DMS53 (cell line): ENCODE measurements at regions not wholly inside any gene's neighbourhood (a gene's known extent, or its start where the extent isn't known, plus 50 kb on each side); places are given as distances from the start of the nearest gene placed in this dataset.
A peak's percentile ranks its signal among the peaks of the same experiment; 100 is the strongest.
"Not testable (repeated sequence)": the region's sequence is repeated elsewhere in the genome, so short reads cannot be mapped to it uniquely, and the experiment has no call there.

Experiments
- DNase-seq: peaks from one replicate; lab custom pipeline; 2025; lab: John Stamatoyannopoulos, UW

- DNase-seq = no peak
These were observed 405.8 kb downstream of the TMEM182 start for GRCh38 chr2:103167599-103167998.

DNA sequence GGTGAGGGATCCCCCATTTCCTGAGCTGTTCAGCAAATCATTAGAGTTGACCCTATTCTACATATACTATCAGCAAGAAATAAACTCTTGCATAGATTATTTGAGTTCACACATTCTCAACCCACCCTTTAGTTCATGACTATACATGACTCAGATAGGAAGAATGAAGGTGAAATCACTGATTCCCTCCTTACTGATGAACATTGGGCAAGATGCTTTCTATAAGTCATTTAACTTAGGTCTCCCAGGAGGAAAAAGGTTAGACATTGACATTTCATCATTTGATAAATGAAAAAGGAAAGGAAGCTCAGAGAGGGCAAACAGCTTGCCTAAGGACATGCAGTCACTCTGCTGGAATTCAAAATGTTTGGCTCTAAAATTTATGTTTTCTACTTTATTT, 408.0 kb downstream of the TMEM182 start:
- no peak for DNase-seq

- no peak for DNase-seq
These were observed 411.0 kb downstream of the TMEM182 start for GRCh38 chr2:103172821-103173220.

DNA sequence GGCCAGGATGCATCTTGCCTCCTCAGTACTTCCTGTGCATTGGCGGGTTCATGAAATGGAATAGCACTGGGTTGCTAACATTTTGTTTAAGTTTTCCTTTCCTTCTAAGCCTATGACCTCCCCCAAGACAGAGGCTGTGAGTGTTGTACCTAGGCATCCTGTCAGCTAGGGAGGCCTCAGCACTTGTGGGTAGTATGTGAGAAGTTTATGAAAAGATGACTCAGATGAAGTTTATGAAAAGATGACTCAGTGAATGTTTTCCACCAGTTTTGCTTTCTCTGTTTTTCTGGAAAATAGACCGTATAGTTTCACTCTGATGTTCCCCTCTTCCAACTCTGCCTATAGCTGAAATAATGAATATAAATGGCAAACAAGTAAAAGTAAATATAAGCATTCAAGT, 412.9 kb downstream of the TMEM182 start:
- DNase-seq = no peak

- no peak for DNase-seq
These were observed 414.6 kb downstream of the TMEM182 start for GRCh38 chr2:103176294-103176915.

DNA sequence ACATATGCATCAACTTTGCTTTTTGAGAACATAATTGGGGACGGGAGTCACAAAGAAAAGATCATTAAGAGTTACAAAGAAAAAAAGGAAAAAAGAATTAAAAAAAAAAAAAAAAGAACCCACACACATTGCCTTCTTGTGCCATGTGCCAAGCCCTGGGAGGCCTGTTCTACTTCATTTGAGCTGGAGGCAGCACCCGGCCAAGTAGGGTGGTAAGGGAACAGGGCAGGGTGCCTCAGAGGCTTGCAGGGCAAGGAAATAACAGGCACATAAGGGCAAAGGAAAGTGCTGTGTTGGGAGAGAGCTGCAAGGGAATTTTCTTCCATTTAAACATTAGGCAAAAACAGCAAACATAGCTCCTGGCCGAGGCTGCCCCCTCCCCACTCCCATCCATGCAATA, 418.0 kb downstream of the TMEM182 start:
- DNase-seq = no peak

DNA sequence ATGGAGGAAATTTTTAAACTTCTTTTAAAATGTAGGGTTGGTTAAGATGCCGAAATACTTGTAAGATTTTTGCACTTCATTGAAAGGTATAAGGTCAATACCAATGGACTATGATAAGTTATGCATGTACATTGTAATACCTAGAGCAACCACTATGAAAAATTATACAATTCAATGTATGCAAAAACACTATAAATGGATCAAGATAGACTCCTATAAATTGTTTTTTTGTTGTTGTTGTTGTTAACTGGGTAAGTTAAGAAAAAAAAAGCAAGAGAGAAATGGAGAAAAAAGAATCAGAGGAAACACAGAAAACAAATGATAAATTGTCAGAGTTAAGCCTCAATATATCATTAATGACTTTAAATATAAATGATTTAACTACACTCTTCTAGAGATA, 421.2 kb downstream of the TMEM182 start:
- DNase-seq = peak; percentile 11

DNA sequence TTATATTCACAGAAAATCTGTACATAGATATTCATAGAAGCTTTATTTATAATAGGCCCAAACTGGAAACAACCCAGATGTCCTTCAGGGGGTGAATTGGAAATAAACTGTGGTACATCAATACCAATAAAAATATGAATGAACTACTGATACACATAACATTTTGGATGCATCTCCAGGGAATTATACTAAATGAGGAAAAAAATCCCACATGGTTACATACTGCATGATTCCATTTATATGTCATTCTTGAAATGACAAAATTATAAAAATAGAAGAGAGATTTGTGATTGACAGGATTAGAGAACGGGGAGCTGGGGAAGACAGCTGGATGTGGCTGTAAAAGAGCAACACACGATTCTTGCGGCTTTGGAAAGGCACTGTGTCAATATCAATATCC, 435.0 kb downstream of the TMEM182 start:
- no peak for DNase-seq

GRCh38 chr2:103200774-103201173, 438.9 kb downstream of the TMEM182 start:
- not testable (repeated sequence) for DNase-seq

DNA sequence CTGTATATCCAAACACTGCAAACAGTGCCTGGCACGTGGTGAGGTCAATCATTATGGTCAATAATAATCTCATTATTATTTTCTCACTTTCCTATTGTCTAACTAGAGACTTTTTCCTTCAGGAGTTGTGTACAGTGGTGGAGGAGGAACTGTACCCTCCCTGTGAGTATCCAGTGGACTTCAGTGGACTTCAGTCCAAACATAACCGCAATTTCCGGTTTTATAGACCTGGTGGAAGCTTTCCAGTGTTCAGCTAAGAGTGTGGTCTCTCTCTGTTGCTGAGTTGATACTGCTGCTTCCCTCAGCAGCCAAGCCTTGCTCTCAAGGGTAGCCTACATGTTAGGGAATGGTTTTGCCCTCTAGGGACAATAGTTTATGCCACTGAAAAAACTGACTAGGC, 447.1 kb downstream of the TMEM182 start:
- DNase-seq = peak; percentile 9

GRCh38 chr2:103213028-103213542, 451.3 kb downstream of the TMEM182 start:
- no peak for DNase-seq

DNA sequence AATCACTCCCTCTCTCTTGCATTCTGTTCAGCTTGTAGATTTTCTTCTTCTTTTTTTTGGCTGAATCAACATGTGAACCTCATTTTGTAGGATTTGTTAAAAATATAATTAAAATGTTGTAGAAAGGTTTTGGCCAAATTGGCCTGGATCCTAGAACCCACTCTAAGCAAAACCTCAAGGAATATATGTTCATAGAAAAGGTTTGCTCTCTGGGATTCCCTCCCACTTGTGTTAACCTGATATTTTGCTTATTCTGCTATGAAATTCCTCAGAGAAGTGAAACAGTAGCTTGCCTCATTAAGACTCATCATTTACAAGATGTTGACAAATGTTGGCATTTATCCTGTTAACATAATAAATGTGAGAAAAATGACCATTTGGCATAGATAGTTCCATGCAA, 456.7 kb downstream of the TMEM182 start:
- no peak for DNase-seq

GRCh38 chr2:103219398-103219797, 457.6 kb downstream of the TMEM182 start:
- no peak for DNase-seq

DNA sequence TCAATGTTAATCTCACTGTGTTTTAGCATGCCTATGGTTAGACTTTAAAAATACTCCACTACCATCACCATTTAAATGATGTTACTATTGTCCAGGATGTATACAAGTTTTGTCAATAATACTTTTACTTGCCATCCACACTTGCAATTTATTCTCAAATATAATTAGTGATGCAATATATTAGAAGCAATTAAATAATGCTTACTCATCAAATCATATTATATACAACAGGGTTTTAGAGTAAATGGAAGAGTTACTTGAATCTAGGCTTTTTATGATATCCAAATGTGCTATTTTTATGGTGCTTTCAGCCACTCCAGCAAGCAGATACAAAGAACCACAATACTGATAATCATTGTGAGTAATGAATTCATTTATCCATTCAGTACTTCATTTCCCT, 461.1 kb downstream of the TMEM182 start:
- no peak for DNase-seq

DNA sequence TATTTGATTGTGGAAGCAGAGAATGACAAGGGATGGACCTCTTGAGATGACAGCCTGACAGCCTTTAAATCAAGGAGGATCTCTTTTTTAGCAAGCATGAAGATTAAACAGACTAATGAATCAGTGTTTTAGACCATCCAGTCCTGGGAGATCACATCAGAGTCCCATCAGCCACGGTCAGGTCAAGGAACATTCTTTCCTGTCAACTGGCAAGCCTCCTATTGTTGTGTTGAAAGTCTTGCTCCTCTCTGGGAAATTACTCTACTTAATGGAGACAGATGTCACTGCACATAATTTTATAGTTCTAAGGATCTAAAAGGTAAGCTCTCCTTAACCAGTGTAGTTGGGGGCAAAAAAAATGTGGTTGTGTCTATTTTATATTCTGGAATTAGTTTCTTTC, 469.0 kb downstream of the TMEM182 start:
- no peak for DNase-seq

DNA sequence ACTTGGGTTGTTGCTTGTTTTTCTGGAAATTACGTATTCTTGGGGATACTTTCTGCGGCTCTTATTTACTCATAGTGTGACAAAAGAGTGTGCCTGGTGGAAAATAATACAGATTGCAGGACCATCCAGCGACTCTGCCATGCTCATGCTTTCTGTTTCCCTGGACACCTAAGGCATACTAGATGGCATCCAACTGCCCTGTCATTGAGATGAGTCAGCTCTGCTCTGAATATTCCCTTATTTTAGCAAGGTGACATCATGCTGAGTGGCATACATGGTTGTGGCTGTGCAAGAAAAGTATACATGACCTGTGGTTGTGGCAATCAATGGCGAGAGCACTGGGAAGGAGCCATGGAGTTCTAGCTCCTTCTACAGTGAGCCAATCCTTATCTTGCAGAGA, 471.0 kb downstream of the TMEM182 start:
- peak; percentile 47 for DNase-seq

GRCh38 chr2:103233691-103234090, 471.9 kb downstream of the TMEM182 start:
- no peak for DNase-seq

DNA sequence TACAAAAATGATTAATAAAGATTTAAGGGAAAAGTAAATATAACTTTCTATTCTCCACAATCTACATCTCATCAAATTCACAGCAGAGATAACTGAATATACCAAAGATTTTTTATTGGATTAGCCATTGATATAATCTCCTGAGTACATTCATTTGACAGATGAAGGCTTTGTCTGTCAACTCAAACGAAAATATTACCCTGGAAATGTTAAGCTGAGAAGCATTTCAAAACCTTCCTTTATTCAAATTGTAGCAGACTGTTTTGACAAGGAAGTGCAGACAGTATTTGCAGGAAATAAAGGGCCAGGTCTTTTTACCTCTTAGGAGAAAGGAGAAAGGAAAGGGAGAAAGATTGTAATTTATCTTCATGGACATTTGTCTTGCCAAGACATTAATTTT, 473.5 kb downstream of the TMEM182 start:
- DNase-seq = no peak

- DNase-seq = no peak
These were observed 487.6 kb downstream of the TMEM182 start for GRCh38 chr2:103249462-103249861.

GRCh38 chr2:103252781-103253180, 490.9 kb downstream of the TMEM182 start:
- no peak for DNase-seq

DNA sequence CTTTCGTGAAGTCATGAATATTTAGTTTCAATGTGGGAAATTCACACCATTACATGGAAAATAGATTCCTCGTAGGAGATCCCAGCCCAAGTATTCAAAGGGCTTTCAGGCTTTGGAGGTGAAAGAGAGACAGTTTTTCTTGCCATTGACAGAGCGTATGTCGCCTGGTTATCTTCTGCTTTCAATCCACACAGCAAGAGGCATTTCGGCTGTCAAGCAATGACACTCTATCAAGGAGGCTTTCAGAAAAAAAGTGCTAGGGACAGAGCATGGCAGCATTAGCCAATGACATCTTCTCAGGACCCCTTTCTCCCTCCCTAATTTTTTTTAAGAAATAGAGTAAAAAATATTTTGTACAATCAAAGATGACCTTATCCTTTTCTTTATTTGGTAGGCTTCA, 492.8 kb downstream of the TMEM182 start:
- DNase-seq = no peak

GRCh38 chr2:103264058-103264768, 502.4 kb downstream of the TMEM182 start:
- DNase-seq = no peak

GRCh38 chr2:103265521-103265920, 503.7 kb downstream of the TMEM182 start:
- DNase-seq = no peak
